ENCODE measurements at regions not wholly inside any gene's neighbourhood (a gene's known extent, or its start where the extent isn't known, plus 50 kb on each side); places are given as distances from the start of the nearest gene placed in this dataset.

- Histone ChIP-seq H3K4me2 (ENCODE audit: low read length) (no peak overlapping the region), H3K36me3 (ENCODE audit: insufficient read depth, low read length) (no peaks in the 10 kb centered on the region), H3K9me2 (ENCODE audit: insufficient read depth, low read length) (no peaks in the 10 kb centered on the region), H4K20me1 (ENCODE audit: insufficient read depth) (no peaks in the 10 kb centered on the region), H3K27me3 (ENCODE audit: insufficient read depth, low read depth, low read length) (no peaks in the 10 kb centered on the region), H3K4me3 (ENCODE audit: low read length) (no peak overlapping the region), H2AFZ (ENCODE audit: low read depth, low read length) (no peak overlapping the region), H3F3A (ENCODE audit: insufficient read depth, low read length, poor library complexity, severe bottlenecking) (no peaks in the 10 kb centered on the region), H3K9ac (ENCODE audit: low read length) (no peak overlapping the region), H3K79me2 (replicated peaks; ENCODE audit: insufficient read depth, low read length) (no peaks in the 10 kb centered on the region), H3K27ac (ENCODE audit: low read length) (no peak overlapping the region), H3K9me3 (ENCODE audit: low read length) (no peaks in the 10 kb centered on the region)
- TF ChIP-seq CTCF (IDR thresholded peaks at IDR 0.05; ENCODE audit: poor library complexity, severe bottlenecking) (no peak), SMC3 (conservative IDR thresholded peaks at IDR 0.05; ENCODE audit: poor library complexity) (no peak), EZH2 (IDR thresholded peaks at IDR 0.05; ENCODE audit: borderline replicate concordance, insufficient read depth, low read length, poor library complexity, severe bottlenecking) (no peak), RAD21 (conservative IDR thresholded peaks at IDR 0.05) (no peak), TAF1 (IDR thresholded peaks at IDR 0.05; ENCODE audit: low read depth) (no peak), MXI1 (conservative IDR thresholded peaks at IDR 0.05; ENCODE audit: poor library complexity, severe bottlenecking) (no peak), EP300 (conservative IDR thresholded peaks at IDR 0.05; ENCODE audit: poor library complexity, severe bottlenecking) (no peak), POLR2AphosphoS5 (IDR thresholded peaks at IDR 0.05) (no peak)
- TF ChIP-seq, protein P1, sequence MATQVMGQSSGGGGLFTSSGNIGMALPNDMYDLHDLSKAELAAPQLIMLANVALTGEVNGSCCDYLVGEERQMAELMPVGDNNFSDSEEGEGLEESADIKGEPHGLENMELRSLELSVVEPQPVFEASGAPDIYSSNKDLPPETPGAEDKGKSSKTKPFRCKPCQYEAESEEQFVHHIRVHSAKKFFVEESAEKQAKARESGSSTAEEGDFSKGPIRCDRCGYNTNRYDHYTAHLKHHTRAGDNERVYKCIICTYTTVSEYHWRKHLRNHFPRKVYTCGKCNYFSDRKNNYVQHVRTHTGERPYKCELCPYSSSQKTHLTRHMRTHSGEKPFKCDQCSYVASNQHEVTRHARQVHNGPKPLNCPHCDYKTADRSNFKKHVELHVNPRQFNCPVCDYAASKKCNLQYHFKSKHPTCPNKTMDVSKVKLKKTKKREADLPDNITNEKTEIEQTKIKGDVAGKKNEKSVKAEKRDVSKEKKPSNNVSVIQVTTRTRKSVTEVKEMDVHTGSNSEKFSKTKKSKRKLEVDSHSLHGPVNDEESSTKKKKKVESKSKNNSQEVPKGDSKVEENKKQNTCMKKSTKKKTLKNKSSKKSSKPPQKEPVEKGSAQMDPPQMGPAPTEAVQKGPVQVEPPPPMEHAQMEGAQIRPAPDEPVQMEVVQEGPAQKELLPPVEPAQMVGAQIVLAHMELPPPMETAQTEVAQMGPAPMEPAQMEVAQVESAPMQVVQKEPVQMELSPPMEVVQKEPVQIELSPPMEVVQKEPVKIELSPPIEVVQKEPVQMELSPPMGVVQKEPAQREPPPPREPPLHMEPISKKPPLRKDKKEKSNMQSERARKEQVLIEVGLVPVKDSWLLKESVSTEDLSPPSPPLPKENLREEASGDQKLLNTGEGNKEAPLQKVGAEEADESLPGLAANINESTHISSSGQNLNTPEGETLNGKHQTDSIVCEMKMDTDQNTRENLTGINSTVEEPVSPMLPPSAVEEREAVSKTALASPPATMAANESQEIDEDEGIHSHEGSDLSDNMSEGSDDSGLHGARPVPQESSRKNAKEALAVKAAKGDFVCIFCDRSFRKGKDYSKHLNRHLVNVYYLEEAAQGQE (IDR thresholded peaks at IDR 0.05; ENCODE audit: borderline replicate concordance): no peak
These were observed 185.0 kb downstream of the BCL11A start for GRCh38 chr2:60368456-60368855.

DNA sequence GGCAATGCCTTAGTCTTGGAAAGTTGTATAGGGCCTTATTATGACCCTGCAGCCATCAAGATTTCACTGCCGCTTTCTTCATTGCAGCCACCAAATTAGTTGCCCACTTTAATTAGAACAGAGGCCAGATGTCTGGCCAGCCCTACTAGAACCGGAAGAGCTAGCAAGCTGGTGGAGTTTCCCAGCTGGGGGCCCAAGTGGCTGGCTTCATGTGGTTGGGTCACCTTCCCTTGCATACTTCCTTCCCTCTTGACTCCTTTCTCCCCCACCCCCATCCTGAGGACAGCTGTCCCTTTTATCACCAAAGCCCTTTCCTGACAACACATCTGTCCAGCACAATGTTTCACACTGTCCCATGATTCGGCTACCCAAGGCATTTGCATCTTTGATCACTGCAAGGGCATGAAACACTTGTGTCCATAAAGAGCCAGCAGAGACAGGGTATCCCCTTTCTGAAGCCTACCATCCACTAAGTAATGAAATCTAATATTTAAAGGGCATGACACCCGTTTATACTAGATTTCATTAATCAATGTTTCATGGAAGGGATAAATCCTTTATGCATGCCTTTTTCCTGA is 187.2 kb downstream of the BCL11A start:
- Histone ChIP-seq H2AFZ (ENCODE audit: low read depth, low read length) (no peak overlapping the region), H3K9ac (ENCODE audit: low read length) (no peak overlapping the region), H3K4me2 (ENCODE audit: low read length) (no peak overlapping the region), H3K9me2 (ENCODE audit: insufficient read depth, low read length) (no peaks in the 10 kb centered on the region), H3K27me3 (ENCODE audit: insufficient read depth, low read depth, low read length) (no peaks in the 10 kb centered on the region), H3K79me2 (replicated peaks; ENCODE audit: insufficient read depth, low read length) (no peaks in the 10 kb centered on the region), H3K27ac (ENCODE audit: low read length) (no peak overlapping the region), H4K20me1 (ENCODE audit: insufficient read depth) (no peaks in the 10 kb centered on the region), H3K36me3 (ENCODE audit: insufficient read depth, low read length) (no peaks in the 10 kb centered on the region), H3K4me3 (ENCODE audit: low read length) (no peak overlapping the region), H3K9me3 (ENCODE audit: low read length) (no peaks in the 10 kb centered on the region), H3F3A (ENCODE audit: insufficient read depth, low read length, poor library complexity, severe bottlenecking) (no peaks in the 10 kb centered on the region)
- TF ChIP-seq RAD21 (conservative IDR thresholded peaks at IDR 0.05): no peak
- TF ChIP-seq, protein P1 (IDR thresholded peaks at IDR 0.05; ENCODE audit: borderline replicate concordance): no peak
- no peak for TF ChIP-seq MXI1 (conservative IDR thresholded peaks at IDR 0.05; ENCODE audit: poor library complexity, severe bottlenecking)
